ENCODE measurements at regions not wholly inside any gene's neighbourhood (a gene's known extent, or its start where the extent isn't known, plus 50 kb on each side); places are given as distances from the start of the nearest gene placed in this dataset.

DNA sequence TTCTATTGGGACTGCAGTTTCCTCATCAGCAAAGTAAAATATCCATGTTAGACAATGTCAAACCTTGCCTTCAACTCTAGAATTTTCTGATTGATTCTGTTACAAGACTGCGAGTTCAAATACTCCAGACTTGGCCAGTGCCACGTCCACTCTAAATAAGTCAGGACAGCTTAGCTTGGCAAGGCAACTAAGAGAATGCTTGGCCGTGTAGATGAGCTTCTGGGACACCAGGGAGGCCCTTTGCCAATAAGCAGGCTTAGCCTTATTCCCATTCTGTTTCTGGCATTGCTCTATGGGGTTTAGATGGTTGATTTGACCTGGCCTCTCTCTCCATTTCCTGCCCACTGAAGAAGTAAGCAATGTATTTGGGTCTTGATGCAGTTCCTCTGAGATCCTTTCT is 218.1 kb upstream of the SIX2 start:
- TF ChIP-seq CTCF (conservative IDR thresholded peaks at IDR 0.05; ENCODE audit: low read depth, low read length) (no peak), EZH2 (IDR thresholded peaks at IDR 0.05; ENCODE audit: low read length, unreplicated experiment) (no peak), EZH2phosphoT487 (IDR thresholded peaks at IDR 0.05; ENCODE audit: borderline replicate concordance, low read length) (no peak)
